BJ (cell line): ENCODE measurements at regions not wholly inside any gene's neighbourhood (a gene's known extent, or its start where the extent isn't known, plus 50 kb on each side); places are given as distances from the start of the nearest gene placed in this dataset.

Experiments used
- CTCF ChIA-PET: fragments of 350-600 bp; formaldehyde crosslinking; extraction: SDS; loops from one replicate; lab custom pipeline; 2021; ENCODE audit warnings: antibody characterized with exemption, inconsistent platforms; lab: Yijun Ruan, JAX
- POLR2A ChIA-PET: fragments of 300-600 bp; sonication (Branson Sonifier 250); formaldehyde crosslinking; extraction: SDS; loops from one replicate; lab custom pipeline; 2021; ENCODE audit warnings: antibody characterized with exemption; lab: Charles Lee
- DNase-seq: peaks from one replicate; pipeline ENCODE4 v3.0.0-alpha.2; 2011; ENCODE audit warnings: low read depth
- H3K27me3 ChIP-seq: 2 replicates; pipeline ENCODE4 v1.6.0; 2011; ENCODE audit warnings: low read length; ENCODE audit not compliant: control insufficient read depth, insufficient read depth
- H3K36me3 ChIP-seq: 2 replicates; pipeline ENCODE4 v1.5.1; 2011; ENCODE audit warnings: low read length; ENCODE audit not compliant: control insufficient read depth, insufficient read depth
- H3K4me3 ChIP-seq: 2 replicates; pipeline ENCODE4 v1.5.1; 2011; ENCODE audit warnings: low read depth, mild to moderate bottlenecking, control low read depth, low read length
- TF ChIP-seq, protein P1 (sequence below): IDR thresholded peaks from 2 replicates; pipeline ENCODE4 v1.5.1; 2011; ENCODE audit warnings: low read depth, mild to moderate bottlenecking, control low read depth, inconsistent platforms, low read length, moderate library complexity; ENCODE audit not compliant: insufficient read depth

GRCh38 chr4:175109933-175110332 lies 191.8 kb downstream of the ADAM29 start:
- no peak for DNase-seq
- TF ChIP-seq, protein P1, sequence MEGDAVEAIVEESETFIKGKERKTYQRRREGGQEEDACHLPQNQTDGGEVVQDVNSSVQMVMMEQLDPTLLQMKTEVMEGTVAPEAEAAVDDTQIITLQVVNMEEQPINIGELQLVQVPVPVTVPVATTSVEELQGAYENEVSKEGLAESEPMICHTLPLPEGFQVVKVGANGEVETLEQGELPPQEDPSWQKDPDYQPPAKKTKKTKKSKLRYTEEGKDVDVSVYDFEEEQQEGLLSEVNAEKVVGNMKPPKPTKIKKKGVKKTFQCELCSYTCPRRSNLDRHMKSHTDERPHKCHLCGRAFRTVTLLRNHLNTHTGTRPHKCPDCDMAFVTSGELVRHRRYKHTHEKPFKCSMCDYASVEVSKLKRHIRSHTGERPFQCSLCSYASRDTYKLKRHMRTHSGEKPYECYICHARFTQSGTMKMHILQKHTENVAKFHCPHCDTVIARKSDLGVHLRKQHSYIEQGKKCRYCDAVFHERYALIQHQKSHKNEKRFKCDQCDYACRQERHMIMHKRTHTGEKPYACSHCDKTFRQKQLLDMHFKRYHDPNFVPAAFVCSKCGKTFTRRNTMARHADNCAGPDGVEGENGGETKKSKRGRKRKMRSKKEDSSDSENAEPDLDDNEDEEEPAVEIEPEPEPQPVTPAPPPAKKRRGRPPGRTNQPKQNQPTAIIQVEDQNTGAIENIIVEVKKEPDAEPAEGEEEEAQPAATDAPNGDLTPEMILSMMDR, result no peak
- H3K27me3 ChIP-seq, result no peaks in the 10 kb centered on the region
- POLR2A ChIA-PET, result no interaction called here
- H3K36me3 ChIP-seq, result no peaks in the 10 kb centered on the region
- CTCF ChIA-PET, result no interaction called here
- H3K4me3 ChIP-seq, result no peak overlapping the region

- TF ChIP-seq, protein P1, result no peak
- Histone ChIP-seq H3K36me3 (no peaks in the 10 kb centered on the region), H3K4me3 (no peak overlapping the region), H3K27me3 (no peaks in the 10 kb centered on the region)
- DNase-seq, result no peak
- POLR2A ChIA-PET, result no interaction called here
- CTCF ChIA-PET, result no interaction called here
These were observed 207.4 kb downstream of the ADAM29 start for GRCh38 chr4:175125410-175126068.

GRCh38 chr4:175127314-175127713 lies 209.2 kb downstream of the ADAM29 start:
- no peaks in the 10 kb centered on the region for H3K36me3 ChIP-seq
- TF ChIP-seq, protein P1, result no peak
- no peak for DNase-seq
- H3K27me3 ChIP-seq, result no peaks in the 10 kb centered on the region
- ChIA-PET CTCF (no interaction called here), POLR2A (no interaction called here)
- H3K4me3 ChIP-seq, result no peak overlapping the region

- ChIA-PET CTCF (no interaction called here), POLR2A (no interaction called here)
- no peak for DNase-seq
- Histone ChIP-seq H3K27me3 (no peaks in the 10 kb centered on the region), H3K36me3 (no peaks in the 10 kb centered on the region), H3K4me3 (no peak overlapping the region)
- TF ChIP-seq, protein P1, result no peak
These were observed 211.6 kb downstream of the ADAM29 start for GRCh38 chr4:175129797-175130196.

GRCh38 chr4:175139205-175139604 lies 221.0 kb downstream of the ADAM29 start:
- Histone ChIP-seq H3K36me3 (no peaks in the 10 kb centered on the region), H3K27me3 (no peaks in the 10 kb centered on the region), H3K4me3 (no peak overlapping the region)
- TF ChIP-seq, protein P1, result no peak
- CTCF ChIA-PET, result no interaction called here
- POLR2A ChIA-PET, result no interaction called here
- DNase-seq, result no peak
